HCT116 (cell line): ENCODE measurements at regions not wholly inside any gene's neighbourhood (a gene's known extent, or its start where the extent isn't known, plus 50 kb on each side); places are given as distances from the start of the nearest gene placed in this dataset.

ENCODE experiments used
- ATF3 ChIP-seq: IDR thresholded peaks from 2 replicates; pipeline ENCODE4 v1.6.1; 2012
- CBX3 ChIP-seq: IDR thresholded peaks from 2 replicates; pipeline ENCODE4 v1.6.1; 2012; ENCODE audit warnings: low read depth
- CEBPB ChIP-seq: IDR thresholded peaks from 2 replicates; pipeline ENCODE4 v1.6.1; 2012; ENCODE audit warnings: low read depth
- EZH2 ChIP-seq: fragments of 200-600 bp; sonication (generic); IDR thresholded peaks from 2 replicates; pipeline ENCODE4 v1.6.1; 2017; ENCODE audit warnings: antibody characterized with exemption, mixed run types
- FOSL1 ChIP-seq: IDR thresholded peaks from 2 replicates; pipeline ENCODE4 v1.6.1; 2012; ENCODE audit warnings: low read depth
- JUND ChIP-seq: IDR thresholded peaks from 2 replicates; pipeline ENCODE4 v1.6.1; 2012
- MAX ChIP-seq: IDR thresholded peaks from 2 replicates; pipeline ENCODE4 v1.6.1; 2012
- POLR2A ChIP-seq: IDR thresholded peaks from 2 replicates; pipeline ENCODE4 v1.7.0; 2011; ENCODE audit warnings: borderline replicate concordance; ENCODE audit not compliant: insufficient read depth, insufficient read length; ENCODE audit errors: extremely low read depth
- SP1 ChIP-seq: IDR thresholded peaks from 2 replicates; pipeline ENCODE4 v1.6.1; 2012; ENCODE audit warnings: low read depth
- YY1 ChIP-seq: IDR thresholded peaks from 2 replicates; pipeline ENCODE4 v1.6.1; 2011; ENCODE audit warnings: low read length, low read depth, moderate library complexity, mild to moderate bottlenecking; ENCODE audit not compliant: insufficient replicate concordance; ENCODE audit errors: extremely low read depth
- ZFX ChIP-seq: fragments of 450-650 bp; IDR thresholded peaks from 2 replicates; pipeline ENCODE4 v1.6.1; 2017
- ZNF274 ChIP-seq: fragments of 200-500 bp; sonication (Bioruptor generic); IDR thresholded peaks from 2 replicates; pipeline ENCODE4 v1.6.1; 2014; ENCODE audit warnings: mild to moderate bottlenecking, low read depth, low read length, inconsistent platforms
- TF ChIP-seq, protein P1 (sequence below), 3 experiments: fragments of 200-600 bp in 1 of 3; sonication (generic) in 1 of 3; IDR thresholded peaks in 2 of 3; conservative IDR thresholded peaks in 1 of 3; 2 replicates each; pipeline ENCODE4 v1.5.1; 2012 to 2017; ENCODE audit warnings: low read depth in 2 of 3, low read length in 2 of 3, antibody characterized with exemption in 1 of 3, borderline replicate concordance in 1 of 3, control low read depth in 1 of 3, mild to moderate bottlenecking in 1 of 3, mixed read lengths in 1 of 3, mixed run types in 1 of 3, moderate library complexity in 1 of 3; ENCODE audit not compliant: insufficient read depth in 1 of 3
- TF ChIP-seq, protein P2 (sequence below): IDR thresholded peaks from 2 replicates; pipeline ENCODE4 v1.6.1; 2012; ENCODE audit warnings: low read depth

DNA sequence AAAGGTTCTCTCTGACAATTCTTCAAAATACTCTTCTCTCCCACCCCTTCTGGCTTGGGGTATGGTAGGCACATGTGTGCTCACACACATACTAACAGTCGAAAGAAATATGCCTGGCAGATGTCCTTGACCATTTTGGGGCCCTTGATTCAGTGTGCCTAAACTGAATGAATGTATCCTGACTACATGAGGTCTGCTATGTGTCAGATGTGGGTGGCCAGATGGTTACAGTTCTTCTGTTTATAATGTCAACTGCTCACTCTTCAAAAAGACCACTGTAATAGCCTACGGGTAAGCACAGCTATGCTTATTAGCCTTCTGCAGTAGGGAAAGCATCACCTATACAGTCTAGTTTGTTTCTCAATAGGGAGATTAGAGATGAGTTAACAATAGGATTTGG is 63.7 kb upstream of the VEGFC start:
- no peak for TF ChIP-seq YY1
- TF ChIP-seq, protein P1, sequence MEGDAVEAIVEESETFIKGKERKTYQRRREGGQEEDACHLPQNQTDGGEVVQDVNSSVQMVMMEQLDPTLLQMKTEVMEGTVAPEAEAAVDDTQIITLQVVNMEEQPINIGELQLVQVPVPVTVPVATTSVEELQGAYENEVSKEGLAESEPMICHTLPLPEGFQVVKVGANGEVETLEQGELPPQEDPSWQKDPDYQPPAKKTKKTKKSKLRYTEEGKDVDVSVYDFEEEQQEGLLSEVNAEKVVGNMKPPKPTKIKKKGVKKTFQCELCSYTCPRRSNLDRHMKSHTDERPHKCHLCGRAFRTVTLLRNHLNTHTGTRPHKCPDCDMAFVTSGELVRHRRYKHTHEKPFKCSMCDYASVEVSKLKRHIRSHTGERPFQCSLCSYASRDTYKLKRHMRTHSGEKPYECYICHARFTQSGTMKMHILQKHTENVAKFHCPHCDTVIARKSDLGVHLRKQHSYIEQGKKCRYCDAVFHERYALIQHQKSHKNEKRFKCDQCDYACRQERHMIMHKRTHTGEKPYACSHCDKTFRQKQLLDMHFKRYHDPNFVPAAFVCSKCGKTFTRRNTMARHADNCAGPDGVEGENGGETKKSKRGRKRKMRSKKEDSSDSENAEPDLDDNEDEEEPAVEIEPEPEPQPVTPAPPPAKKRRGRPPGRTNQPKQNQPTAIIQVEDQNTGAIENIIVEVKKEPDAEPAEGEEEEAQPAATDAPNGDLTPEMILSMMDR (IDR thresholded peaks at IDR 0.05 in 2 of 3, conservative IDR thresholded peaks at IDR 0.05 in 1 of 3; ENCODE audit: borderline replicate concordance in 1 of 3, insufficient read depth in 1 of 3, low read depth in 2 of 3, low read length in 2 of 3) = no peak
- TF ChIP-seq, protein P2, sequence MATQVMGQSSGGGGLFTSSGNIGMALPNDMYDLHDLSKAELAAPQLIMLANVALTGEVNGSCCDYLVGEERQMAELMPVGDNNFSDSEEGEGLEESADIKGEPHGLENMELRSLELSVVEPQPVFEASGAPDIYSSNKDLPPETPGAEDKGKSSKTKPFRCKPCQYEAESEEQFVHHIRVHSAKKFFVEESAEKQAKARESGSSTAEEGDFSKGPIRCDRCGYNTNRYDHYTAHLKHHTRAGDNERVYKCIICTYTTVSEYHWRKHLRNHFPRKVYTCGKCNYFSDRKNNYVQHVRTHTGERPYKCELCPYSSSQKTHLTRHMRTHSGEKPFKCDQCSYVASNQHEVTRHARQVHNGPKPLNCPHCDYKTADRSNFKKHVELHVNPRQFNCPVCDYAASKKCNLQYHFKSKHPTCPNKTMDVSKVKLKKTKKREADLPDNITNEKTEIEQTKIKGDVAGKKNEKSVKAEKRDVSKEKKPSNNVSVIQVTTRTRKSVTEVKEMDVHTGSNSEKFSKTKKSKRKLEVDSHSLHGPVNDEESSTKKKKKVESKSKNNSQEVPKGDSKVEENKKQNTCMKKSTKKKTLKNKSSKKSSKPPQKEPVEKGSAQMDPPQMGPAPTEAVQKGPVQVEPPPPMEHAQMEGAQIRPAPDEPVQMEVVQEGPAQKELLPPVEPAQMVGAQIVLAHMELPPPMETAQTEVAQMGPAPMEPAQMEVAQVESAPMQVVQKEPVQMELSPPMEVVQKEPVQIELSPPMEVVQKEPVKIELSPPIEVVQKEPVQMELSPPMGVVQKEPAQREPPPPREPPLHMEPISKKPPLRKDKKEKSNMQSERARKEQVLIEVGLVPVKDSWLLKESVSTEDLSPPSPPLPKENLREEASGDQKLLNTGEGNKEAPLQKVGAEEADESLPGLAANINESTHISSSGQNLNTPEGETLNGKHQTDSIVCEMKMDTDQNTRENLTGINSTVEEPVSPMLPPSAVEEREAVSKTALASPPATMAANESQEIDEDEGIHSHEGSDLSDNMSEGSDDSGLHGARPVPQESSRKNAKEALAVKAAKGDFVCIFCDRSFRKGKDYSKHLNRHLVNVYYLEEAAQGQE = no peak
- no peak for TF ChIP-seq POLR2A
- no peak for TF ChIP-seq JUND
- TF ChIP-seq MAX = no peak
- no peak for TF ChIP-seq CEBPB
- TF ChIP-seq ZFX = no peak
- no peak for TF ChIP-seq ATF3
- TF ChIP-seq ZNF274 = no peak
- no peak for TF ChIP-seq EZH2
- TF ChIP-seq FOSL1 = no peak
- TF ChIP-seq CBX3 = no peak
- TF ChIP-seq SP1 = no peak
